ENCODE measurements at regions not wholly inside any gene's neighbourhood (a gene's known extent, or its start where the extent isn't known, plus 50 kb on each side); places are given as distances from the start of the nearest gene placed in this dataset.

GRCh38 chrX:96361844-96362243 is 322.8 kb upstream of the DIAPH2 start:
- no peak overlapping the region for H3K23ac ChIP-seq (ENCODE audit: insufficient read length)
- H4K20me1 ChIP-seq (replicated peaks in 1 of 2; ENCODE audit: control insufficient read depth in 1 of 2, insufficient read depth in 2 of 2, low read length in 2 of 2): no peaks in the 10 kb centered on the region
- no peak overlapping the region for H4K91ac ChIP-seq (replicated peaks; ENCODE audit: insufficient read length, low read length)
- no peak overlapping the region for H4K5ac ChIP-seq (ENCODE audit: insufficient read length, low read depth, low read length)
- no peaks in the 10 kb centered on the region for H3K79me1 ChIP-seq (ENCODE audit: low read depth, low read length)
- no peak overlapping the region for H3K9ac ChIP-seq (replicated peaks in 1 of 4; ENCODE audit: extremely low read depth in 1 of 4, low read depth in 3 of 4, low read length in 3 of 4)
- no peak overlapping the region for H2BK120ac ChIP-seq (replicated peaks; ENCODE audit: low read depth, low read length)
- no peaks in the 10 kb centered on the region for H3K36me3 ChIP-seq (ENCODE audit: control insufficient read depth in 2 of 4, insufficient read depth in 4 of 4, low read length in 3 of 4)
- H2BK12ac ChIP-seq (ENCODE audit: low read depth, low read length): no peak overlapping the region
- no peak overlapping the region for H3K27ac ChIP-seq (ENCODE audit: low read depth, low read length)
- H2BK15ac ChIP-seq (ENCODE audit: low read length): no peak overlapping the region
- 77% methylated on average over 2 of the region's 3 CpGs; no CpG with 5 or more reads in 1 of the 2 experiments for WGBS, 2 experiments (ENCODE audit: extremely low coverage in 1 of 2, insufficient coverage in 1 of 2, insufficient read length in 1 of 2, insufficient replicate concordance in 2 of 2, low coverage in 1 of 2, low lambda C conversion rate in 2 of 2, missing lambda C conversion rate in 1 of 2)
- no peak for FAIRE-seq
- no peak overlapping the region for H2BK20ac ChIP-seq (ENCODE audit: low read length)
- no peaks in the 10 kb centered on the region for H3K79me2 ChIP-seq (ENCODE audit: control insufficient read depth in 1 of 2, insufficient read depth in 2 of 2, low read length in 2 of 2)
- H3K4me3 ChIP-seq (ENCODE audit: extremely low read depth in 1 of 4, insufficient read depth in 2 of 4, low read depth in 3 of 4, low read length in 4 of 4): no peak overlapping the region
- no peak overlapping the region for H4K8ac ChIP-seq (ENCODE audit: extremely low read depth, insufficient read depth, low read length)
- no peak for DNase-seq (ENCODE audit: low read depth in 1 of 2, low spot score in 2 of 2)
- POLR2A ChIA-PET (ENCODE audit: partially characterized antibody): no interaction called here
- no peaks in the 10 kb centered on the region for H3K27me3 ChIP-seq (replicated peaks in 1 of 4; ENCODE audit: control insufficient read depth in 3 of 4, extremely low read depth in 1 of 4, insufficient read depth in 3 of 4, low read length in 3 of 4)
- no peak overlapping the region for H3K14ac ChIP-seq (ENCODE audit: insufficient read length)
- TF ChIP-seq EGR1 (IDR thresholded peaks at IDR 0.05; ENCODE audit: borderline replicate concordance, low read depth, low read length) (no peak), BACH1 (IDR thresholded peaks at IDR 0.05; ENCODE audit: low read length) (no peak), GABPA (IDR thresholded peaks at IDR 0.05; ENCODE audit: borderline replicate concordance, insufficient read depth, low read length) (no peak), TAF1 (IDR thresholded peaks at IDR 0.05; ENCODE audit: low read depth, low read length) (no peak), SP1 (IDR thresholded peaks at IDR 0.05; ENCODE audit: low read depth, low read length) (no peak), BRCA1 (IDR thresholded peaks at IDR 0.05; ENCODE audit: low read depth, low read length) (no peak), NRF1 (IDR thresholded peaks at IDR 0.05; ENCODE audit: low read depth, low read length) (no peak), CBX8 (IDR thresholded peaks at IDR 0.05; ENCODE audit: borderline replicate concordance, low read depth, low read length) (no peak), BCL11A (IDR thresholded peaks at IDR 0.05; ENCODE audit: low read depth in 2 of 2, low read length in 2 of 2) (no peak), MAFK (IDR thresholded peaks at IDR 0.05; ENCODE audit: low read depth, low read length) (no peak)
- TF ChIP-seq, protein P1, sequence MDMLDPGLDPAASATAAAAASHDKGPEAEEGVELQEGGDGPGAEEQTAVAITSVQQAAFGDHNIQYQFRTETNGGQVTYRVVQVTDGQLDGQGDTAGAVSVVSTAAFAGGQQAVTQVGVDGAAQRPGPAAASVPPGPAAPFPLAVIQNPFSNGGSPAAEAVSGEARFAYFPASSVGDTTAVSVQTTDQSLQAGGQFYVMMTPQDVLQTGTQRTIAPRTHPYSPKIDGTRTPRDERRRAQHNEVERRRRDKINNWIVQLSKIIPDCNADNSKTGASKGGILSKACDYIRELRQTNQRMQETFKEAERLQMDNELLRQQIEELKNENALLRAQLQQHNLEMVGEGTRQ (IDR thresholded peaks at IDR 0.05; ENCODE audit: low read length): no peak
- H2BK5ac ChIP-seq (ENCODE audit: low read depth, low read length): no peak overlapping the region
- no peak overlapping the region for H2AFZ ChIP-seq (ENCODE audit: low read length)
- H3K56ac ChIP-seq (replicated peaks; ENCODE audit: insufficient read length, low read depth, low read length): no peak overlapping the region
- no peaks in the 10 kb centered on the region for H3K9me3 ChIP-seq (ENCODE audit: insufficient read depth in 2 of 2, low read depth in 1 of 2, low read length in 1 of 2)
- no peak overlapping the region for H3K4ac ChIP-seq (replicated peaks; ENCODE audit: insufficient read length, low read depth, low read length)
- H3K18ac ChIP-seq (ENCODE audit: extremely low read depth, low read length): no peak overlapping the region
- no peak overlapping the region for H3K4me2 ChIP-seq (ENCODE audit: insufficient read depth in 1 of 2, low read depth in 2 of 2, low read length in 2 of 2)
- H3K23me2 ChIP-seq (ENCODE audit: low read depth, low read length): no peaks in the 10 kb centered on the region
- no peak overlapping the region for H2AK5ac ChIP-seq (ENCODE audit: low read depth, low read length)
- H3K4me1 ChIP-seq (replicated peaks in 1 of 4; ENCODE audit: control insufficient read depth in 3 of 4, insufficient read depth in 4 of 4, low read length in 3 of 4): no peaks in the 10 kb centered on the region
- CTCF ChIA-PET (ENCODE audit: partially characterized antibody): no interaction called here
